ENCODE measurements at regions not wholly inside any gene's neighbourhood (a gene's known extent, or its start where the extent isn't known, plus 50 kb on each side); places are given as distances from the start of the nearest gene placed in this dataset.

- TF ChIP-seq CTCF (IDR thresholded peaks at IDR 0.05) (no peak), EP300 (IDR thresholded peaks at IDR 0.05) (no peak)
These were observed 469.3 kb upstream of the COBL start for GRCh38 chr7:51785876-51786275.
